ENCODE measurements at regions not wholly inside any gene's neighbourhood (a gene's known extent, or its start where the extent isn't known, plus 50 kb on each side); places are given as distances from the start of the nearest gene placed in this dataset.

GRCh38 chr20:21918398-21918797, 212.9 kb downstream of the PAX1 start:
- no peak for DNase-seq (ENCODE audit: low read depth in 1 of 2, low spot score in 2 of 2)
- CTCF ChIA-PET (ENCODE audit: partially characterized antibody): no interaction called here
- Histone ChIP-seq H3K79me2 (ENCODE audit: control insufficient read depth in 1 of 2, insufficient read depth in 2 of 2, low read length in 2 of 2) (no peaks in the 10 kb centered on the region), H3K27me3 (replicated peaks in 1 of 4; ENCODE audit: control insufficient read depth in 3 of 4, extremely low read depth in 1 of 4, insufficient read depth in 3 of 4, low read length in 3 of 4) (no peaks in the 10 kb centered on the region), H3K9me3 (ENCODE audit: insufficient read depth in 2 of 2, low read depth in 1 of 2, low read length in 1 of 2) (peaks cover 0 to 4% of the 10 kb centered on the region in 2 experiments; a peak in 1 of 4 replicates), H4K5ac (ENCODE audit: insufficient read length, low read depth, low read length) (no peak overlapping the region), H2BK120ac (replicated peaks; ENCODE audit: low read depth, low read length) (no peak overlapping the region), H2BK5ac (ENCODE audit: low read depth, low read length) (no peak overlapping the region), H4K8ac (ENCODE audit: extremely low read depth, insufficient read depth, low read length) (no peak overlapping the region), H3K9ac (replicated peaks in 1 of 4; ENCODE audit: extremely low read depth in 1 of 4, low read depth in 3 of 4, low read length in 3 of 4) (no peak overlapping the region), H3K14ac (ENCODE audit: insufficient read length) (no peak overlapping the region), H3K4me3 (ENCODE audit: extremely low read depth in 1 of 4, insufficient read depth in 2 of 4, low read depth in 3 of 4, low read length in 4 of 4) (no peak overlapping the region), H3K23me2 (ENCODE audit: low read depth, low read length) (no peaks in the 10 kb centered on the region), H2AFZ (ENCODE audit: low read length) (no peak overlapping the region), H4K91ac (replicated peaks; ENCODE audit: insufficient read length, low read length) (no peak overlapping the region), H3K4me2 (ENCODE audit: insufficient read depth in 1 of 2, low read depth in 2 of 2, low read length in 2 of 2) (no peak overlapping the region), H4K20me1 (replicated peaks in 1 of 2; ENCODE audit: control insufficient read depth in 1 of 2, insufficient read depth in 2 of 2, low read length in 2 of 2) (no peaks in the 10 kb centered on the region), H3K56ac (replicated peaks; ENCODE audit: insufficient read length, low read depth, low read length) (no peak overlapping the region), H3K79me1 (ENCODE audit: low read depth, low read length) (no peaks in the 10 kb centered on the region), H3K18ac (ENCODE audit: extremely low read depth, low read length) (no peak overlapping the region), H3K4ac (replicated peaks; ENCODE audit: insufficient read length, low read depth, low read length) (no peak overlapping the region), H3K23ac (ENCODE audit: insufficient read length) (no peak overlapping the region), H3K27ac (ENCODE audit: low read depth, low read length) (no peak overlapping the region), H3K4me1 (replicated peaks in 1 of 4; ENCODE audit: control insufficient read depth in 3 of 4, insufficient read depth in 4 of 4, low read length in 3 of 4) (no peaks in the 10 kb centered on the region), H2BK15ac (ENCODE audit: low read length) (no peak overlapping the region), H3K36me3 (ENCODE audit: control insufficient read depth in 2 of 4, insufficient read depth in 4 of 4, low read length in 3 of 4) (no peaks in the 10 kb centered on the region), H2BK12ac (ENCODE audit: low read depth, low read length) (no peak overlapping the region), H2BK20ac (ENCODE audit: low read length) (no peak overlapping the region), H2AK5ac (ENCODE audit: low read depth, low read length) (no peak overlapping the region)
- POLR2A ChIA-PET (ENCODE audit: partially characterized antibody): no interaction called here
- TF ChIP-seq EP300 (IDR thresholded peaks at IDR 0.05; ENCODE audit: borderline replicate concordance in 1 of 2, low read depth in 2 of 2, low read length in 2 of 2) (no peak), HDAC2 (IDR thresholded peaks at IDR 0.05; ENCODE audit: borderline replicate concordance in 1 of 2, low read depth in 2 of 2, low read length in 2 of 2) (no peak), ZNF274 (IDR thresholded peaks at IDR 0.05; ENCODE audit: borderline replicate concordance, extremely low read depth, low read length) (no peak), RAD21 (IDR thresholded peaks at IDR 0.05 in 1 of 2, conservative IDR thresholded peaks at IDR 0.05 in 1 of 2; ENCODE audit: low read depth in 2 of 2, low read length in 2 of 2) (no peak), TAF7 (optimal IDR thresholded peaks at IDR 0.05; ENCODE audit: borderline replicate concordance, low read depth, low read length) (no peak), RFX5 (IDR thresholded peaks at IDR 0.05; ENCODE audit: borderline replicate concordance, low read depth, low read length) (no peak), TBP (IDR thresholded peaks at IDR 0.05; ENCODE audit: low read depth, low read length) (no peak)
- FAIRE-seq: no peak
- WGBS, 2 experiments (ENCODE audit: extremely low coverage in 1 of 2, insufficient coverage in 1 of 2, insufficient read length in 1 of 2, insufficient replicate concordance in 2 of 2, low coverage in 1 of 2, low lambda C conversion rate in 2 of 2, missing lambda C conversion rate in 1 of 2): 88% methylated on average over 7 of the region's 7 CpGs; no CpG with 5 or more reads in 1 of the 2 experiments

Measured in H1 (cell line).